RCC 7860 (cell line): ENCODE measurements at regions not wholly inside any gene's neighbourhood (a gene's known extent, or its start where the extent isn't known, plus 50 kb on each side); places are given as distances from the start of the nearest gene placed in this dataset.
"Not testable (repeated sequence)": the region's sequence is repeated elsewhere in the genome, so short reads cannot be mapped to it uniquely, and the experiment has no call there.

Source experiments
- DNase-seq: peaks from one replicate; pipeline ENCODE4 v3.0.0-alpha.2; 2015; ENCODE audit warnings: low spot score
- FAIRE-seq: peaks from 2 replicates; lab custom pipeline; 2012; peaks lifted over from hg19 to GRCh38; lab: Jason Lieb, UNC

- DNase-seq (peak; percentile 49), FAIRE-seq (peak; percentile 60)
Measured at GRCh38 chr15:98311566-98312188, 336.7 kb upstream of the IGF1R start.

GRCh38 chr15:98312913-98313312 is 335.4 kb upstream of the IGF1R start:
- DNase-seq: no peak
- FAIRE-seq: no peak

- DNase-seq (no peak), FAIRE-seq (no peak)
Measured at GRCh38 chr15:98315971-98316370, 332.4 kb upstream of the IGF1R start.

GRCh38 chr15:98321896-98322295 is 326.4 kb upstream of the IGF1R start:
- DNase-seq (no peak), FAIRE-seq (no peak)

GRCh38 chr15:98322581-98322980 is 325.8 kb upstream of the IGF1R start:
- FAIRE-seq: no peak
- DNase-seq: no peak

GRCh38 chr15:98324341-98324970 is 323.9 kb upstream of the IGF1R start:
- no peak for FAIRE-seq

GRCh38 chr15:98326804-98327203 is 321.5 kb upstream of the IGF1R start:
- FAIRE-seq (no peak), DNase-seq (no peak)

More at GRCh38 chr15:98324341-98324970, 323.9 kb upstream of the IGF1R start:
- peak; percentile 40 for DNase-seq

GRCh38 chr15:98330258-98330657 is 318.1 kb upstream of the IGF1R start:
- DNase-seq: no peak
- FAIRE-seq: no peak

- DNase-seq (no peak), FAIRE-seq (no peak)
Measured at GRCh38 chr15:98330692-98331435, 317.5 kb upstream of the IGF1R start.

GRCh38 chr15:98331676-98332075 is 316.7 kb upstream of the IGF1R start:
- DNase-seq (no peak), FAIRE-seq (no peak)

- no peak for FAIRE-seq
- no peak for DNase-seq
Measured at GRCh38 chr15:98333251-98333650, 315.1 kb upstream of the IGF1R start.

- no peak for FAIRE-seq
- DNase-seq: no peak
Measured at GRCh38 chr15:98342911-98343310, 305.4 kb upstream of the IGF1R start.

- no peak for DNase-seq
- FAIRE-seq: no peak
Measured at GRCh38 chr15:98344591-98344990, 303.7 kb upstream of the IGF1R start.

- DNase-seq (no peak), FAIRE-seq (no peak)
Measured at GRCh38 chr15:98347001-98347400, 301.3 kb upstream of the IGF1R start.

GRCh38 chr15:98347866-98348265 is 300.5 kb upstream of the IGF1R start:
- FAIRE-seq: no peak
- DNase-seq: no peak

- FAIRE-seq (no peak), DNase-seq (no peak)
Measured at GRCh38 chr15:98350276-98350675, 298.1 kb upstream of the IGF1R start.

- not testable (repeated sequence) for FAIRE-seq, DNase-seq
Measured at GRCh38 chr15:98358274-98358673, 290.1 kb upstream of the IGF1R start.

- FAIRE-seq (no peak), DNase-seq (no peak)
Measured at GRCh38 chr15:98358971-98359370, 289.4 kb upstream of the IGF1R start.

GRCh38 chr15:98363416-98363815 is 284.9 kb upstream of the IGF1R start:
- DNase-seq: no peak

GRCh38 chr15:98363955-98364354 is 284.4 kb upstream of the IGF1R start:
- FAIRE-seq (no peak), DNase-seq (no peak)

More at GRCh38 chr15:98363416-98363815, 284.9 kb upstream of the IGF1R start:
- no peak for FAIRE-seq

GRCh38 chr15:98369081-98369716 is 279.1 kb upstream of the IGF1R start:
- no peak for DNase-seq
- no peak for FAIRE-seq
